OCI-LY7 (cell line): ENCODE measurements at regions not wholly inside any gene's neighbourhood (a gene's known extent, or its start where the extent isn't known, plus 50 kb on each side); places are given as distances from the start of the nearest gene placed in this dataset.

Experiments used
- BruUV-seq: library from RNA; stranded (reverse); fragments of 400-500 nt; replicated peaks from 2 replicates; lab custom pipeline; 2021; lab: Mats Ljungman, UMichigan
- CTCF ChIA-PET: fragments of 300-600 bp; sonication (Branson Sonifier 250); formaldehyde crosslinking; loops from one replicate; lab custom pipeline; 2022; ENCODE audit warnings: antibody characterized with exemption; ENCODE audit not compliant: unreplicated experiment; lab: Charles Lee
- POLR2A ChIA-PET: fragments of 300-600 bp; sonication (Branson Sonifier 250); formaldehyde crosslinking; loops from one replicate; lab custom pipeline; 2022; ENCODE audit warnings: antibody characterized with exemption; lab: Charles Lee
- DNase-seq: peaks from one replicate; pipeline ENCODE4 v3.0.0-alpha.2; 2015; ENCODE audit warnings: low spot score
- H2AFZ ChIP-seq: fragments of 200-600 bp; sonication (generic), shearing (Covaris generic); 2 replicates; pipeline ENCODE4 v1.6.1; 2014; ENCODE audit warnings: mild to moderate bottlenecking, antibody characterized with exemption, low read length, moderate library complexity
- H3K27ac ChIP-seq: fragments of 200-600 bp; sonication (generic); 2 replicates; pipeline ENCODE4 v1.5.1; 2014; ENCODE audit warnings: mixed run types, low read depth, mild to moderate bottlenecking, moderate library complexity, low read length, inconsistent platforms; ENCODE audit not compliant: poor library complexity, severe bottlenecking
- H3K36me3 ChIP-seq: fragments of 200-600 bp; sonication (generic); 2 replicates; pipeline ENCODE4 v1.6.1; 2014; ENCODE audit warnings: mild to moderate bottlenecking, antibody characterized with exemption, low read length, moderate library complexity, mixed read lengths; ENCODE audit not compliant: insufficient read depth
- H3K4me1 ChIP-seq: fragments of 200-600 bp; sonication (generic); 2 replicates; pipeline ENCODE4 v1.5.1; 2014; ENCODE audit warnings: mild to moderate bottlenecking, low read length; ENCODE audit not compliant: insufficient read depth, poor library complexity, severe bottlenecking
- H3K4me2 ChIP-seq: fragments of 200-600 bp; sonication (generic); 2 replicates; pipeline ENCODE4 v1.6.1; 2014; ENCODE audit warnings: mild to moderate bottlenecking, low read length
- H3K4me3 ChIP-seq: fragments of 200-600 bp; sonication (generic); 2 replicates; pipeline ENCODE4 v1.5.1; 2014; ENCODE audit warnings: mild to moderate bottlenecking, low read depth, low read length; ENCODE audit not compliant: poor library complexity, severe bottlenecking
- H3K79me2 ChIP-seq: fragments of 200-600 bp; sonication (generic); 2 replicates; pipeline ENCODE4 v1.6.1; 2016; ENCODE audit warnings: low read depth, mild to moderate bottlenecking, low read length, moderate library complexity, mixed read lengths; ENCODE audit not compliant: insufficient read depth
- H3K9me2 ChIP-seq: fragments of 200-600 bp; sonication (generic); 2 replicates; pipeline ENCODE4 v1.6.1; 2016; ENCODE audit warnings: mild to moderate bottlenecking, low read length, mixed read lengths; ENCODE audit not compliant: insufficient read depth
- H3K9me3 ChIP-seq: fragments of 200-600 bp; sonication (generic); 2 replicates; pipeline ENCODE4 v1.6.1; 2014; ENCODE audit warnings: mild to moderate bottlenecking, mixed run types, low read length, mixed read lengths
- H4K20me1 ChIP-seq: fragments of 200-600 bp; sonication (generic); 2 replicates; pipeline ENCODE4 v1.6.1; 2014; ENCODE audit warnings: mild to moderate bottlenecking, antibody characterized with exemption, low read length, moderate library complexity, mixed read lengths; ENCODE audit not compliant: insufficient read depth
- CTCF ChIP-seq: fragments of 200-600 bp; sonication (generic); conservative IDR thresholded peaks from 2 replicates; pipeline ENCODE4 v1.5.1; 2014; ENCODE audit warnings: mild to moderate bottlenecking, antibody characterized with exemption, low read length, moderate library complexity, mixed read lengths
- EZH2phosphoT487 ChIP-seq: fragments of 200-600 bp; sonication (generic); IDR thresholded peaks from 2 replicates; pipeline ENCODE4 v1.6.1; 2018; ENCODE audit warnings: low read depth, borderline replicate concordance, mild to moderate bottlenecking, mixed run types, antibody characterized with exemption, low read length, moderate library complexity, mixed read lengths
- intact Hi-C: fragments of 100-400 bp; cut with micrococcal nuclease; formaldehyde crosslinking; loops from one replicate; pipeline ENCODE4 v1.10.0; 2022; ENCODE audit not compliant: unreplicated experiment

GRCh38 chr21:27060190-27060589 lies 93.3 kb upstream of the ADAMTS5 start:
- Histone ChIP-seq H3K4me3 (no peak overlapping the region), H3K4me1 (no peaks in the 10 kb centered on the region), H3K9me2 (no peaks in the 10 kb centered on the region), H3K4me2 (no peak overlapping the region), H3K79me2 (no peaks in the 10 kb centered on the region), H4K20me1 (no peaks in the 10 kb centered on the region), H2AFZ (no peak overlapping the region), H3K36me3 (no peaks in the 10 kb centered on the region), H3K9me3 (peaks cover 3% of the 10 kb centered on the region; the same call in 1 of the 2 replicates), H3K27ac (no peak overlapping the region)
- ChIA-PET CTCF (no interaction called here), POLR2A (interaction anchor here (1.1 to 1.8 kb wide), 2 partner anchors 15 to 18 kb away, joined by 4 to 5 read pairs; no protein-coding TSS in a partner anchor)
- DNase-seq: no peak
- TF ChIP-seq EZH2phosphoT487: no peak
- no peak for TF ChIP-seq CTCF
- BruUV-seq: no TSS peak
- intact Hi-C loops: no loop called here

- Histone ChIP-seq H3K4me1 (no peaks in the 10 kb centered on the region), H4K20me1 (no peaks in the 10 kb centered on the region), H3K36me3 (no peaks in the 10 kb centered on the region), H3K4me2 (no peak overlapping the region), H3K4me3 (no peak overlapping the region), H3K9me3 (no peaks in the 10 kb centered on the region; the same call in 1 of the 2 replicates), H2AFZ (no peak overlapping the region), H3K9me2 (no peaks in the 10 kb centered on the region), H3K79me2 (no peaks in the 10 kb centered on the region), H3K27ac (no peak overlapping the region)
- CTCF ChIA-PET: no interaction called here
- no peak for DNase-seq
- no peak for TF ChIP-seq EZH2phosphoT487
- TF ChIP-seq CTCF: no peak
- BruUV-seq: no TSS peak
- POLR2A ChIA-PET: interaction anchor here (0.7 to 1.8 kb wide), 2 partner anchors 14 to 333 kb away, joined by 5 read pairs; no protein-coding TSS in a partner anchor
- intact Hi-C loops: no loop called here
Observed at GRCh38 chr21:27058673-27059605, 92.1 kb upstream of the ADAMTS5 start.

GRCh38 chr21:27057997-27058396 lies 91.1 kb upstream of the ADAMTS5 start:
- no peak overlapping the region for H2AFZ ChIP-seq
- intact Hi-C loops: no loop called here
- CTCF ChIA-PET: no interaction called here

More at GRCh38 chr21:27057997-27058396, 91.1 kb upstream of the ADAMTS5 start:
- Histone ChIP-seq H3K4me2 (no peak overlapping the region), H3K79me2 (no peaks in the 10 kb centered on the region), H3K9me3 (no peaks in the 10 kb centered on the region; the same call in 1 of the 2 replicates), H3K4me1 (no peaks in the 10 kb centered on the region), H3K4me3 (no peak overlapping the region), H3K9me2 (no peaks in the 10 kb centered on the region), H4K20me1 (no peaks in the 10 kb centered on the region), H3K36me3 (no peaks in the 10 kb centered on the region), H3K27ac (no peak overlapping the region)
- TF ChIP-seq CTCF: no peak
- no peak for DNase-seq
- POLR2A ChIA-PET: no interaction called here
- no TSS peak for BruUV-seq
